Stimulated activated naive CD8-positive, alpha-beta T cell treated with anti-CD3 and anti-CD28 coated beads, Interleukin-15, Interleukin-2, amounts not matched to agents 100 U/mL and 50 U/mL, for 24 hours (primary cell): ENCODE measurements at regions not wholly inside any gene's neighbourhood (a gene's known extent, or its start where the extent isn't known, plus 50 kb on each side); places are given as distances from the start of the nearest gene placed in this dataset.

Experiments used
- ATAC-seq: fragments of 150-1000 bp; cut with Tn5 transposase; one replicate; pipeline ENCODE4 v1.10.0; 2021
- DNase-seq: peaks from one replicate; pipeline ENCODE4 v3.0.0; 2021

DNA sequence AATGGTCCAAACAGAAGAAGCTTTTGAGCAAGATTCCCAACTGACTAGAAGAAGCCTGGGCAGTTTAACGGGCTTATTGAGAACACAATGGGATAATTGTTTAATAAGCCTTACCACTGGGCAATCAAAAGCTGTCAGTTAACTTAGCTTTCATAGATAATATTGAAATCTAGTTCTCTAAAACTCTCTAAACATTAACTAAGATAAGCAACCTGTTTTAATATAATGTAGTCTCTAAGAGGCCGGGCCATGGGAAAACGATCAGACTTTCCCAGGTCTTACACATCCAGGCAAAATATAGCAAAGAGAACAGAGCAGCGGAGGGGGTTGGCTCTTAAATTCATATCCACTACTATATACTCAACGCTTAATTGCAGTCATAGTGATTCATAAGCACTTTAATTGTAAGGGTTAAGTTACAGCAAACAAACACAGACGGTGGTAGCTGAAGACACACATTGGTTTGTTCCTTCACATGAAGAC lies 128.0 kb upstream of the FAM83B start:
- DNase-seq, result no peak
- no peak for ATAC-seq

DNA sequence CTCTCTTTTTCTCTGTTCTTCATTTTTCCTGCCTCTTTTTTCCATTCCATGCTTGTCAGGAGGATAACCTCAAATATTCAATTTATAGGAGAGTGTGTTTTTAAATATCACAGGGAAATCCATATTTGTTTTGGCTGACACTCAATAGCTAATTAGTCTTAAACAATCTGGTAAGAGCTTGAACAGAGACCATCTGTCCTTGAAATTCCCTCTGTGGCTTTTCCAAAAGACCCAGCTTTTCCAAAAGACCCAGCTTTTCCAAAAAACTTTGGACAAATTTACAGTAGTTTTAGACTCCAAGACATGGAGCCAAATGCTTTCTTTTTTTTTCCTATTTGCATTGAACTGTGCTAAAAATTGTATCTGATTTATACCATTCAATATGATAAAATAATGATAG lies 127.4 kb upstream of the FAM83B start:
- DNase-seq (no peak), ATAC-seq (no peak)

DNA sequence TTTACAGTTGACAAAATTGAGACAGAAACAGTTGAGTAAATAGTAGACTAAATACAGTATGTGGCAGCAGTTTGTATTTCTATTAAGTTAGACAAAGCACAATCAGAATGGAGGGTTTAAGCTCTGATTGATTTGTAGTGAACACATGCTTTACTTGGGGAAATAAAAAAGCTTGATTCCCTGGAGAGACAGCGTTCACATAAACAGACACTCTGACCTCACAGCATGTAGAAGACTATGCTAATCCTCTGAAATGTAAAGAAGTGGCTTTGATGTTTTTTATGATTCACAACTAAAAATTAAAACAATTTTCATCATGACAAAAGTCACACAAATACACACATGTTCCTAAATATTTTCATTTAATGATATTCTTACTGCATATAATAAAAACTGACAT lies 126.9 kb upstream of the FAM83B start:
- no peak for DNase-seq
- no peak for ATAC-seq

DNA sequence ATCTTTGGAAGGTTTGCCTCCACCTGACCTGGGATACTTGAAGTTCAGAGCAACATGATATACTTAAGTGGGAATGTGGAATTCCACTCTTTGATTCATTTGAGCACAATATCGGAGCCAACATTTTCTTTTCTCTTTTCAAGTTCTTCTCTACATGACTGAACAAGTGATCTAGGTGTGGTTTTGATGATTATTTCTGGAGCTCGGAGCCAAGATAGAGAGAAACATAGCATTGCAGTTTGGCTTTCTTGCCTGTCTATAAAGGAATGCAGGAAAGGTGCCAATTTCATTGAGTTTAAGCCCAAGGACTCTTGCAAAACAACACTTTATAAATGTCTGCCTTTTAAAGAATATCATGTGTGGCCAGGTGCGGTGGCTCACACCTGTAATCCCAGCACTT lies 124.2 kb upstream of the FAM83B start:
- DNase-seq (no peak), ATAC-seq (no peak)

- DNase-seq, result no peak
- no peak for ATAC-seq
Measured at GRCh38 chr6:54729716-54730115, 116.9 kb upstream of the FAM83B start.

- DNase-seq (no peak), ATAC-seq (no peak)
Measured at GRCh38 chr6:54730767-54731630, 115.6 kb upstream of the FAM83B start.

DNA sequence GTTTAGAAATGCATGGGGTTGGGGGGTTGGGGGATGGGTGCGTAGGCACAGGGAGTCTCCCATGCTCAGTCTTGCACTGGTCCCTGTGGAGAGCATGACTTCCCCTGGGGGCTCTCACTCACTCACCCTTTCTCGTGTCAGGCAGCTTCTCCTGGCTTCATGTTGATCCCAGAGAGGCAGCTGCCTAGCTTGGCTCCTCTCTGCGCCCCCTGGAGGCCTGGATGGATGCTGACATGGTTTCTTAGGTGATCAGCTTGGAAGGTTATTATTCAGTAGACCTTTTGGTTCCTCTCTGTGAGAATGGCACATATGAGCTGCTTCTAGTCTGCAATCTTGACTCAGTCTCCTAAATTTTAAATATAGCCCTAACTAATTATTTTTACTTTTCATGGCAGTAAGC lies 109.3 kb upstream of the FAM83B start:
- peak; percentile 3 for DNase-seq
- ATAC-seq, result no peak

- no peak for ATAC-seq
- DNase-seq, result no peak
Measured at GRCh38 chr6:54747955-54748354, 98.6 kb upstream of the FAM83B start.

GRCh38 chr6:54754406-54754805 lies 92.2 kb upstream of the FAM83B start:
- ATAC-seq (no peak), DNase-seq (no peak)

GRCh38 chr6:54758340-54758739 lies 88.2 kb upstream of the FAM83B start:
- DNase-seq (no peak), ATAC-seq (no peak)

DNA sequence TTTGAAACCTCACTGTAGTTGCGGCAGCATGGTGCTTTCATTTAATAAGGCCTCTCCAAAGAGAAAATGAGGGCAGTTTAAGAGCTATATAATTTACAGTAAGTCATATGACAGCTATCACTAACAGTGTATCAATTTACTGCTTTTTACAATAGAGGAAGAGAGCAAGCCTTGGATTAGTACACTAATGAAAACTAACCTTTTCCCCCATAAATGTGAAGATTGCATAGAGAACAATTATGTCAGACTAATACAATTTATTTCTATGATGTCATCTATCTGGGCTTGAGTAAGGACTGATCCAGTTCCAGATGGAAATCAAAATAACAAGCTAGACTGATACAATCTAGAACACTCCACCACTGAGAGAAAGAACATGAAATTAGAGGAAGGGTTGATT lies 78.1 kb upstream of the FAM83B start:
- DNase-seq, result no peak
- no peak for ATAC-seq

GRCh38 chr6:54770328-54770727 lies 76.2 kb upstream of the FAM83B start:
- DNase-seq, result no peak

GRCh38 chr6:54771968-54772367 lies 74.6 kb upstream of the FAM83B start:
- ATAC-seq, result no peak
- DNase-seq, result no peak

More at GRCh38 chr6:54770328-54770727, 76.2 kb upstream of the FAM83B start:
- no peak for ATAC-seq

- no peak for DNase-seq
- no peak for ATAC-seq
Measured at GRCh38 chr6:54772610-54773009, 74.0 kb upstream of the FAM83B start.

DNA sequence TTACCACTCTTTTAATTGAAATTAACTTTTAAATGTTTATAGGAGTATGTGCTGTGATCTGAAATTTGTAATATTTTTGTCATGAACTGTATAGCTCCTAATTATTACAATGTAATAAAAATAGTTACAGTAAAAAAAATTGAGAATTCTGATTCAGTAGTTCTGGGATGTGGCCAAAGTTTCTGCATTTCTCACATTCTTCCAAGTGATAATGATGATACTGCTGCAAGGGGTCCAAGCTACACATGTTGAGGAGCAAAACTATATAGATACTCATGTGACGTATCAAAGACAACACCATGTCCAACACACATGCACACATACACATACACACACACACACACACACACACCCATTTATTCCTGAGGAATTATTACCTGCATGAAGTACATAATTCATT lies 71.0 kb upstream of the FAM83B start:
- ATAC-seq, result no peak
- DNase-seq, result no peak

GRCh38 chr6:54776891-54777290 lies 69.7 kb upstream of the FAM83B start:
- DNase-seq (no peak), ATAC-seq (no peak)

GRCh38 chr6:54778731-54779130 lies 67.8 kb upstream of the FAM83B start:
- ATAC-seq (no peak), DNase-seq (no peak)

- ATAC-seq, result no peak
- DNase-seq, result no peak
Measured at GRCh38 chr6:54784011-54784410, 62.6 kb upstream of the FAM83B start.

GRCh38 chr6:54786154-54786553 lies 60.4 kb upstream of the FAM83B start:
- ATAC-seq (no peak), DNase-seq (no peak)

- ATAC-seq (no peak), DNase-seq (no peak)
Measured at GRCh38 chr6:54787825-54788224, 58.7 kb upstream of the FAM83B start.
